GM18867 (cell line): ENCODE measurements at regions not wholly inside any gene's neighbourhood (a gene's known extent, or its start where the extent isn't known, plus 50 kb on each side); places are given as distances from the start of the nearest gene placed in this dataset.
"Not testable (repeated sequence)": the region's sequence is repeated elsewhere in the genome, so short reads cannot be mapped to it uniquely, and the experiment has no call there.

ENCODE experiments used
- ATAC-seq: cut with Tn5 transposase; IDR thresholded peaks from one replicate; pipeline ENCODE4 v1.9.1; 2021; ENCODE audit warnings: mild to moderate bottlenecking, moderate library complexity; ENCODE audit not compliant: unreplicated experiment

DNA sequence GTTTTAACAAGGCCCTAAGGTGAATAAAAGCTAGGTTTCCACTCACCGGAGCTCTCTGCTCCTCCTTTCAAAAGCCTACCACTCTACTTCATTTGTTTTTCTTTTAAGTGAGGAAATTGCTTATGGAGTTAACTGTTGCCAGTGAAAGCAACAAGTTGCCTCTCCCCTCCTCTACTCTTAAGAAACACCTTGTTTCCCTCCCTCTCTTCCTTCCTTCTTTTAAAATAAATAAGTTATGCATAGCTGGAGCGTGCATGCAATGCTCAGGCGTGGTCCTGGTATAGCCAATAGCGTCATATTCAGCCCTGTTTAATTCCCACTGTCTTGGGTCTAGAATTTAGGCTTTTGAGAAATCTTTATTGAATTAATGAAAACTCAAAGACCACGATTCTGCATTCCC is 101.1 kb upstream of the IGF1R start:
- ATAC-seq, result no peak

GRCh38 chr15:98547741-98548138 is 100.6 kb upstream of the IGF1R start:
- ATAC-seq, result no peak

GRCh38 chr15:98548139-98548971 is 100.0 kb upstream of the IGF1R start:
- no peak for ATAC-seq

DNA sequence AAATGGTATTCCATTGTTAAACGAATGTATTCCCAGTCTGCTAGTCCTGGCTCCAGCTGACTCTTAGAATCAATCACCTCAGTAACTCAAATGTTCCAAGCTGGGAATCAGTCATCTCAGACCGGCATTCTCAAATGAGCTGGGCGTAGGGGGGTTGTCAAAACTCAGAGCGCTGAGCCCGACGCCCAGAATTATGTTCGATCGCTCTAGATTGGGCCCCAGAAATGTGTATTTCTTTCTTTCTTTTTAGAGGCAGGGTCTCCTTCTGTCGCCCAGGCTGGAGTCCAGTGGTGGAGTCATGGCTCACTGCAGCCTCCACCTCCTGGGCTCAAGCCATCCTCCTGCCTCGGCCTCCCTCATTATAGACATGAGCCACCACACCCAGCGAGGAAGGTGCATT is 99.3 kb upstream of the IGF1R start:
- no peak for ATAC-seq

- no peak for ATAC-seq
These were observed 98.6 kb upstream of the IGF1R start for GRCh38 chr15:98549741-98550140.

DNA sequence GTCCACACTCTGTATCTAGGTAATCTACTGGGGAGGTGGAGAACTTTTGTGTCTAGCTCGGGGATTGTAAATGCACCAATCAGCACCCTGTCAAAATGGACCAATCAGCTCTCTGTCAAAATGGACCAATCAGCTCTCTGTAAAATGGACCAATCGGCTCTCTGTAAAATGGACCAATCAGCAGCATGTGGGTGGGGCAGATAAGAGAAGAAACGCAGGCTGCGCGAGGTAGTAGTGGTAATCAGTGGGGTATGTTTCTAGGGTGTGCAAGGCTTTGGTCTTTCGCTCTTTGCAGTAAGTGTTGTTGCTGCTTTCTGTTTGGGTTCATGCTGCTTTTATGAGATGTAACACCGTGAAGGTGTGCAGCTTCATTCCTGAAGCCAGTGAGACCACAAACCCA is 98.0 kb upstream of the IGF1R start:
- not testable (repeated sequence) for ATAC-seq

GRCh38 chr15:98551936-98552562 is 96.3 kb upstream of the IGF1R start:
- ATAC-seq, result no peak

DNA sequence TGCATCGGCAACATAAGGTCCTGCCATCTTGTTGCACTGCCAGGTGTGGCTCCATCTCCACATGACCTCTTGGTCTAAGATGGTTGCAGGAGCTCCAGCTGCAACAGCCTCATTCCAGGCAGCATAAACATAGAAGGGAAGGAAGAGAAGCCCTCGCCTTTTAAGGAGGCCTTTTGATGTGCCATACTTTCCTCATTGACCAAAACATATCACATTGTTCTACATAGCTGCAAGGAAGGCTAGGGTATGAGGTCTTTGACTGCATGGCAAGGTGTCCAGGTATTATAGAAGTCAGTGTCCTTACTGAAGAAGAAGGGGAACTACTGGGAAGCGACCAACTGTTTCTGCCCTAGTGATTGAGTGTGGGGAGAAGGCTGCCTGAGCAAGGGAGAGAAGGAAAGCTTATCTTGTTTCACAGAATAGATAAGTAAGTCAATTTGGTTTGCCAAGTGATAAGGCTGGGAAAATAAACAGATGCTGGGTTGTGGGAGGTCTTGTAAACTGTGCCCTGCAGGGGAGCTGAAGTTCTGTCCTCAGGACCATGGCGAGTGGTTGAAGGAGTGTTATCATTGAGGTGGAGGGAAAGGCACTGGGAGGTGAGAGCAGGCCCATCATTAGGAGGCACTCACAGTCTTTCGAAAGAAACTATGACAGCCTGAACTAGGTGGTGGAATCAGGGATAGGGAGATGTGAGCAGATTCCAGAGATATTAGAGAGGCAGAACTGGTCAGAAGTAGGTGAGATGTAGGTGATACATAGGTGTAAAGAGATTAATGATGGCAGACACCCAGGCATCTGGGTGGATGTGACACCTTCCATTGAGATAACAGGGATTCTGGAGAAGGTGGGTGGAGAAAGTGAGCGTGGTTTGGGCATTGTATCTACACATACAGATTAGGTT is 93.8 kb upstream of the IGF1R start:
- ATAC-seq, result no peak

- no peak for ATAC-seq
These were observed 93.2 kb upstream of the IGF1R start for GRCh38 chr15:98555173-98555515.

DNA sequence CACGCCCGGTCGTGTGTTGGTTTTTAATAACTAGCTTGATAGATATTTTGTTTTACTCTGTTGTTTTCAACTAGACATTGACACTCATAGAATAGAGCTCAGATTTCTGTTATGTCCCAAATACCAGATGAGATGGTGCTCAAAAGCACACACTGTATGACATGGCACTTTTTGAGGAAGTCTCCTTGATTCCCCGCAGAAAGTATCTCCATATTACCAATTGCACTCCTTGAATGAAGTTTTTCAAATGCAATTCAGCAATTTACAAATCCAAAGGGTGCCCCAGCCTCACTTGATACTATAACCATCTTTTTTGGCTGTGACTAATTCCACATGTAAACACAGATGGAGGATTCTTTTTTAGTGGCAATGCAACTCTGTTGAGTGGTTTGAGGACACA is 92.0 kb upstream of the IGF1R start:
- ATAC-seq, result no peak

- no peak for ATAC-seq
These were observed 88.0 kb upstream of the IGF1R start for GRCh38 chr15:98560338-98560737.

GRCh38 chr15:98561169-98561941 is 87.0 kb upstream of the IGF1R start:
- ATAC-seq, result no peak

DNA sequence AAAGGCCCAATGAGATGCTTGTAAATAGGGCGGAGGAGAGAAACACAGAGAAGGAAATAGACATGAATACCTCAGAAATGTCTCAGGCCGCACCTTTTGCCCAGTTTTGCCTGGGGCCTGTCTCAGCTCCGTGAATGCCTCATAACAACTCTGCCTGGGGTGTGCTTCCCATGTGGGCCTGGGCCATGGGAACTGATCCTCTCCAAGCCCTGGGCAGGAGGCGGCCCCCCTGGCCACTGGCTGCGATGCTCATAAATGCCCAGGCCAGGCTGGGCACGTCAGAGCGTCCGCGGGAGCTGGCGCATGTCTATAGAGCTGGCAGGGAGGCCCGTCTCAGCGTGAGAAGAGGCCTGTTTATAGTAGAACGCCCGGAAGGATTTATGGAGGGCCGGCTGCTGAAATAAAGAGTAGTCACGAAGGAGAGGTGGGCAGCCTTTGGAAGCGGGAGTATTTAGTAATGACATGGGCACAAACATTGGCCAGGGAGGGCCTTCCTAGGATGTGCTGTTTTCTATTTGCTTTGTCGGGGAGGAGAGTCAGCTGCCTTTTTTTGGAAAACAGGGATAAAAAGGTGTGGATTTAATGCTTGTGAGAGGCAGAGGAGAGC is 85.9 kb upstream of the IGF1R start:
- no peak for ATAC-seq

GRCh38 chr15:98565566-98565965 is 82.8 kb upstream of the IGF1R start:
- no peak for ATAC-seq

- no peak for ATAC-seq
These were observed 80.4 kb upstream of the IGF1R start for GRCh38 chr15:98567951-98568350.

- no peak for ATAC-seq
These were observed 79.8 kb upstream of the IGF1R start for GRCh38 chr15:98568382-98569017.

GRCh38 chr15:98570119-98570518 is 78.2 kb upstream of the IGF1R start:
- ATAC-seq, result no peak

DNA sequence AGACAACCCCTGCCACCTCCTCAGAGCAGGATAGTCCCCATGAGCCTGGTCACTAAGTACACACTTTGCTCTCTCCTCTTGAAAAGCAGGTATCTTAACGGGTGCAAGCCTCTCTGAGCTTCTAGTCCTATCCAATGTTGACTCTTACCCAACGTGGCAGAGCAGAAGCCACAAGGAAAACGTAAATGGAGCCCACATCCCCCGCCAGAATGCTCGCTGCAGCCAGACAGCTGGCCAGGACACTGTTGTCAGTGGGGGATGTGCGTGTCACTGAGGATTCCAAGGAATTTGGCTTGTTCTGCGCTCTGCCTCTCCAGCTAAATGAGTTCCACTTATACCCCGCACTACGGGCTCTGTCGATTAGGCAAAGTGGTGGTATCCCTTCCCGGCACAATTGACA is 67.8 kb upstream of the IGF1R start:
- ATAC-seq, result no peak

GRCh38 chr15:98581715-98582114 is 66.6 kb upstream of the IGF1R start:
- no peak for ATAC-seq
